Mucosa of rectum (tissue), 2 donors: ENCODE measurements at regions not wholly inside any gene's neighbourhood (a gene's known extent, or its start where the extent isn't known, plus 50 kb on each side); places are given as distances from the start of the nearest gene placed in this dataset.

Source experiments
- H3K27ac ChIP-seq, 2 donors: one replicate each; pipeline ENCODE4 v1.7.0; 2013; ENCODE audit warnings: inconsistent platforms in 2 of 2, low read depth in 2 of 2, low read length in 2 of 2
- H3K27me3 ChIP-seq, 2 donors: one replicate each; pipeline ENCODE4 v1.7.0; 2013; ENCODE audit warnings: low read length in 2 of 2; ENCODE audit not compliant: control insufficient read depth in 2 of 2, insufficient read depth in 2 of 2
- H3K36me3 ChIP-seq, 2 donors: one replicate each; pipeline ENCODE4 v1.7.0; 2013; ENCODE audit warnings: low read length in 2 of 2; ENCODE audit not compliant: control insufficient read depth in 2 of 2, insufficient read depth in 2 of 2
- H3K4me1 ChIP-seq, 2 donors: one replicate each; pipeline ENCODE4 v1.7.0; 2013; ENCODE audit warnings: low read length in 2 of 2, mild to moderate bottlenecking in 1 of 2; ENCODE audit not compliant: control insufficient read depth in 2 of 2, insufficient read depth in 2 of 2
- H3K4me3 ChIP-seq, 2 donors: one replicate each; pipeline ENCODE4 v1.7.0; 2013; ENCODE audit warnings: low read length in 2 of 2
- H3K9ac ChIP-seq, 2 donors: one replicate each; pipeline ENCODE4 v1.7.0; 2013; ENCODE audit warnings: low read length in 2 of 2, low read depth in 1 of 2, mild to moderate bottlenecking in 1 of 2
- H3K9me3 ChIP-seq, 2 donors: one replicate each; pipeline ENCODE4 v1.7.0; 2013; ENCODE audit warnings: low read length in 2 of 2; ENCODE audit not compliant: control insufficient read depth in 2 of 2
- donor health status: healthy.
- donor health status: Normal muscosa, but diverticular disease.

GRCh38 chr2:196568506-196568905, 71.0 kb upstream of the CCDC150 start:
- no peaks in the 10 kb centered on the region for H3K36me3 ChIP-seq
- no peaks in the 10 kb centered on the region for H3K4me1 ChIP-seq
- no peak overlapping the region for H3K27ac ChIP-seq
- no peak overlapping the region for H3K9ac ChIP-seq
- peaks cover 0 to 3% of the 10 kb centered on the region in 2 donors for H3K27me3 ChIP-seq
- H3K4me3 ChIP-seq: no peak overlapping the region
- H3K9me3 ChIP-seq: no peaks in the 10 kb centered on the region

DNA sequence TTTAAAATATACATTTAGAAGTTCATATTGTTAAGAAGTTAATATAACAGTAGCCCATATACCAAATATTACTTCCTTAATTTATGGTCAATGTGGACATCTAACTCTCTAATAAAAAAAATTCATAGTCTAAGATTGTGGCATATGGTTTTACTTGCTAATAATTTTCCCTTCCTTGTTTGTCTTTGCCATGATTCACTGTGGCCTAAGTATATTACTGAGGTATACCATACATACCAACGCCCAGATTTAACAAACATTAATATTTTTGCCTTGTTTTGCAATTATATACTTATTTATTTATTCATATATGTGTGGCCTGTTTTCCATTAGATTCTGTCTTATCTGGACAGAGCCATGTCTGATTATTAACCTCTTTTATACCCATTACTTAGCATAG, 54.6 kb upstream of the CCDC150 start:
- H3K9ac ChIP-seq: no peak overlapping the region
- no peaks in the 10 kb centered on the region for H3K9me3 ChIP-seq
- no peaks in the 10 kb centered on the region for H3K27me3 ChIP-seq
- H3K36me3 ChIP-seq: no peaks in the 10 kb centered on the region
- no peak overlapping the region for H3K4me3 ChIP-seq
- no peak overlapping the region for H3K27ac ChIP-seq
- H3K4me1 ChIP-seq: no peaks in the 10 kb centered on the region

GRCh38 chr2:196586511-196586991, 53.0 kb upstream of the CCDC150 start:
- Histone ChIP-seq H3K36me3 (no peaks in the 10 kb centered on the region), H3K4me3 (no peak overlapping the region), H3K9me3 (no peaks in the 10 kb centered on the region), H3K9ac (no peak overlapping the region), H3K27ac (no peak overlapping the region), H3K27me3 (peaks cover 0 to 8% of the 10 kb centered on the region in 2 donors), H3K4me1 (no peaks in the 10 kb centered on the region)

GRCh38 chr2:196587056-196587455, 52.5 kb upstream of the CCDC150 start:
- H3K27me3 ChIP-seq: peaks cover 0 to 13% of the 10 kb centered on the region in 2 donors

GRCh38 chr2:196587739-196588138, 51.8 kb upstream of the CCDC150 start:
- Histone ChIP-seq H3K4me1 (no peaks in the 10 kb centered on the region), H3K27me3 (peaks cover 3 to 18% of the 10 kb centered on the region in 2 donors), H3K36me3 (no peaks in the 10 kb centered on the region), H3K27ac (no peak overlapping the region), H3K9me3 (no peaks in the 10 kb centered on the region), H3K4me3 (no peak overlapping the region), H3K9ac (no peak overlapping the region)

More at GRCh38 chr2:196587056-196587455, 52.5 kb upstream of the CCDC150 start:
- Histone ChIP-seq H3K9ac (no peak overlapping the region), H3K9me3 (no peaks in the 10 kb centered on the region), H3K4me1 (no peaks in the 10 kb centered on the region), H3K27ac (no peak overlapping the region), H3K36me3 (no peaks in the 10 kb centered on the region), H3K4me3 (no peak overlapping the region)

GRCh38 chr2:196589419-196589818, 50.1 kb upstream of the CCDC150 start:
- no peak overlapping the region for H3K4me3 ChIP-seq
- H3K9ac ChIP-seq: no peak overlapping the region
- peaks cover 4 to 5% of the 10 kb centered on the region in 2 donors for H3K4me1 ChIP-seq
- no peaks in the 10 kb centered on the region for H3K36me3 ChIP-seq
- peaks cover 8 to 30% of the 10 kb centered on the region in 2 donors for H3K27me3 ChIP-seq
- no peaks in the 10 kb centered on the region for H3K9me3 ChIP-seq
- no peak overlapping the region for H3K27ac ChIP-seq
